ENCODE measurements at regions not wholly inside any gene's neighbourhood (a gene's known extent, or its start where the extent isn't known, plus 50 kb on each side); places are given as distances from the start of the nearest gene placed in this dataset.

DNA sequence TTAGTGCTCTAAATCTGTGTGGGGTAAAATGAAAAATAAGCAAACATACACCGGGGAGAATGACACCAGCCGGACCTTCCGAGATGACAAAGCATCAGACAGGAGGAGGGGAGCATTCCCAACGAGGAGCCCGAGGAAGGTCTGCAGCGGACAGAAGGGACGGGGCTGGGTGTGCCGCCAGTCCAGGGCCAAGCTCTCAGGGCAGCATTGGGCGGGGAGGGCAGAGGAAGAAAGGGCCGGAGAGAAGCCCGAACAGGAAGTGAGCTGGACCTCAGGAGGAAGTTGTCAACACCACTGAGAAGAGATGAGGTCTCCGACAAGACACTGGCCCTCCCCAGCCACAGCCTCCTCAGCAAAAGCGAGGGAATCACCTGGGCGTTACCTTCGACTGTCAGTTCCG is 182.6 kb upstream of the RNF32 start:
- no peaks in the 10 kb centered on the region for H3K27me3 ChIP-seq (ENCODE audit: control insufficient read depth, insufficient read depth, low read length)

DNA sequence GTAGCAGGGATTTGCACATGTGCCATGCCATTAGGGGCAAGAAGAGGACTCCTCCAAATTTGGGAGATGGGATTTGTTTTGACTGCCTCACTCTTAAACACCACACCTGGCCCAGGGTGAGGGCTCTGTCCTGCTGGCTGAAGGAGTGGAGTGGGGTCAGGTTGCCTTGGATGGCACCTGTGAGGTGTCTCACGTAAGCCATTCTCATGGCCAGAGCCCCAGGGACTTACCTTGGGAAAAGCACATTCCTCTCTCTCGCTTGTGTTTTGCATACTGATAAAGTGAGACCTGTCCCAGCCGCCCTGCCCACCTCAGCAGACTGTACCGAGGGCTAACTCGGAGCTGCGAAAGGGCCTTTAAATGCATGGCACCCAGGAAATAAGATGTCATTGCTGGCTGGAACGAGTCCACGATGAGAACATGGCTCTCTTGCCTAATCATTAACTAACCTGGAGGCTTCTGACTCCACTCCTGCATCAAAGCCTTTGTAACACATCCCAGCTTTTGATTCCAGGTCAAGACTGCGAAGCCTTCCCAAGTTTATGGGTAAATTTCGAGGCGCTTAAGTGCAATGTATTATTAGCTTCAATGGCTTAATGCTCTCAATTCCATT is 184.0 kb upstream of the RNF32 start:
- Histone ChIP-seq H3K4me3 (replicated peaks in 1 of 4; ENCODE audit: control extremely low read depth in 1 of 4, insufficient read depth in 1 of 4, low read depth in 3 of 4, low read length in 4 of 4) (no peak overlapping the region), H4K20me1 (ENCODE audit: control insufficient read depth, extremely low read depth, insufficient read depth, low read length) (no peaks in the 10 kb centered on the region), H3K27me3 (ENCODE audit: control insufficient read depth, insufficient read depth, low read length) (no peaks in the 10 kb centered on the region), H3K27ac (ENCODE audit: insufficient read depth, low read length) (no peak overlapping the region), H3K36me3 (ENCODE audit: control insufficient read depth, insufficient read depth, low read length) (no peaks in the 10 kb centered on the region), H3K4me2 (ENCODE audit: extremely low read depth, insufficient read depth, low read length) (no peak overlapping the region), H3K9ac (ENCODE audit: insufficient read depth, low read length) (no peak overlapping the region), H3K4me1 (ENCODE audit: control insufficient read depth, extremely low read depth, insufficient read depth, low read length) (no peaks in the 10 kb centered on the region), H3K9me3 (ENCODE audit: control insufficient read depth, insufficient read depth, low read depth, low read length) (no peaks in the 10 kb centered on the region), H2AFZ (ENCODE audit: low read length) (no peak overlapping the region), H3K79me2 (ENCODE audit: control insufficient read depth, insufficient read depth, low read length) (no peaks in the 10 kb centered on the region)
- no peak for TF ChIP-seq EZH2 (IDR thresholded peaks at IDR 0.05; ENCODE audit: low read length, missing control alignments)
- TF ChIP-seq, protein P1, sequence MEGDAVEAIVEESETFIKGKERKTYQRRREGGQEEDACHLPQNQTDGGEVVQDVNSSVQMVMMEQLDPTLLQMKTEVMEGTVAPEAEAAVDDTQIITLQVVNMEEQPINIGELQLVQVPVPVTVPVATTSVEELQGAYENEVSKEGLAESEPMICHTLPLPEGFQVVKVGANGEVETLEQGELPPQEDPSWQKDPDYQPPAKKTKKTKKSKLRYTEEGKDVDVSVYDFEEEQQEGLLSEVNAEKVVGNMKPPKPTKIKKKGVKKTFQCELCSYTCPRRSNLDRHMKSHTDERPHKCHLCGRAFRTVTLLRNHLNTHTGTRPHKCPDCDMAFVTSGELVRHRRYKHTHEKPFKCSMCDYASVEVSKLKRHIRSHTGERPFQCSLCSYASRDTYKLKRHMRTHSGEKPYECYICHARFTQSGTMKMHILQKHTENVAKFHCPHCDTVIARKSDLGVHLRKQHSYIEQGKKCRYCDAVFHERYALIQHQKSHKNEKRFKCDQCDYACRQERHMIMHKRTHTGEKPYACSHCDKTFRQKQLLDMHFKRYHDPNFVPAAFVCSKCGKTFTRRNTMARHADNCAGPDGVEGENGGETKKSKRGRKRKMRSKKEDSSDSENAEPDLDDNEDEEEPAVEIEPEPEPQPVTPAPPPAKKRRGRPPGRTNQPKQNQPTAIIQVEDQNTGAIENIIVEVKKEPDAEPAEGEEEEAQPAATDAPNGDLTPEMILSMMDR (conservative IDR thresholded peaks at IDR 0.05 in 1 of 2, IDR thresholded peaks at IDR 0.05 in 1 of 2; ENCODE audit: low read depth in 1 of 2, low read length in 2 of 2) = no peak
- no peak for DNase-seq (ENCODE audit: low read depth in 2 of 2)

More for the DNA sequence above, 182.6 kb upstream of the RNF32 start:
- no peak for DNase-seq (ENCODE audit: low read depth in 2 of 2)
- Histone ChIP-seq H3K36me3 (ENCODE audit: control insufficient read depth, insufficient read depth, low read length) (no peaks in the 10 kb centered on the region), H3K9me3 (ENCODE audit: control insufficient read depth, insufficient read depth, low read depth, low read length) (no peaks in the 10 kb centered on the region), H3K4me2 (ENCODE audit: extremely low read depth, insufficient read depth, low read length) (no peak overlapping the region), H3K4me3 (replicated peaks in 1 of 4; ENCODE audit: control extremely low read depth in 1 of 4, insufficient read depth in 1 of 4, low read depth in 3 of 4, low read length in 4 of 4) (no peak overlapping the region), H3K27ac (ENCODE audit: insufficient read depth, low read length) (no peak overlapping the region), H3K9ac (ENCODE audit: insufficient read depth, low read length) (no peak overlapping the region), H3K79me2 (ENCODE audit: control insufficient read depth, insufficient read depth, low read length) (no peaks in the 10 kb centered on the region), H3K4me1 (ENCODE audit: control insufficient read depth, extremely low read depth, insufficient read depth, low read length) (no peaks in the 10 kb centered on the region), H4K20me1 (ENCODE audit: control insufficient read depth, extremely low read depth, insufficient read depth, low read length) (no peaks in the 10 kb centered on the region), H2AFZ (ENCODE audit: low read length) (no peak overlapping the region)
- TF ChIP-seq, protein P1 (conservative IDR thresholded peaks at IDR 0.05 in 1 of 2, IDR thresholded peaks at IDR 0.05 in 1 of 2; ENCODE audit: low read depth in 1 of 2, low read length in 2 of 2) = no peak
- no peak for TF ChIP-seq EZH2 (IDR thresholded peaks at IDR 0.05; ENCODE audit: low read length, missing control alignments)

DNA sequence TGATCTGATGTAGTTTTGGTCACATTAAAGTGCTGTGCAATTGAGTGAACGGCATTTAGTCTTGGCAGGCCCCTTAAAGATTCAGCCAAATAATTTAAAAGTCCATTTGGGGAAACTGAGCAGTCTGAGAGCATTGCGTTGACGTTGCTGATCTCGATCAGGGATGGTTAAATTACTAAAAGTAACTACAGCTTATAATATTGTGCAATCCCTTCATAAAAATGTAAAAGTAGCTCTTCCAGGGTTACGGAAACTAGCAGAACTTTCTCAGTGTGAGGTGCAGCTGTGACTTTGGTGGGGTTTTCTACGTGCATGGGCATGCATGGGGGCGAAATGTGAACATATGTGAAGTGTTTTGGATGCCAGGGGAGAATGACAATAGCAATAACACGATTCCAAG is 184.5 kb upstream of the RNF32 start:
- Histone ChIP-seq H3K79me2 (ENCODE audit: control insufficient read depth, insufficient read depth, low read length) (no peaks in the 10 kb centered on the region), H2AFZ (ENCODE audit: low read length) (no peak overlapping the region), H3K27ac (ENCODE audit: insufficient read depth, low read length) (no peak overlapping the region), H3K4me2 (ENCODE audit: extremely low read depth, insufficient read depth, low read length) (no peak overlapping the region), H3K27me3 (ENCODE audit: control insufficient read depth, insufficient read depth, low read length) (no peaks in the 10 kb centered on the region), H3K4me1 (ENCODE audit: control insufficient read depth, extremely low read depth, insufficient read depth, low read length) (no peaks in the 10 kb centered on the region), H3K36me3 (ENCODE audit: control insufficient read depth, insufficient read depth, low read length) (no peaks in the 10 kb centered on the region), H4K20me1 (ENCODE audit: control insufficient read depth, extremely low read depth, insufficient read depth, low read length) (no peaks in the 10 kb centered on the region), H3K9ac (ENCODE audit: insufficient read depth, low read length) (no peak overlapping the region), H3K4me3 (replicated peaks in 1 of 4; ENCODE audit: control extremely low read depth in 1 of 4, insufficient read depth in 1 of 4, low read depth in 3 of 4, low read length in 4 of 4) (no peak overlapping the region), H3K9me3 (ENCODE audit: control insufficient read depth, insufficient read depth, low read depth, low read length) (no peaks in the 10 kb centered on the region)
- no peak for DNase-seq (ENCODE audit: low read depth in 2 of 2)
- TF ChIP-seq, protein P1 (conservative IDR thresholded peaks at IDR 0.05 in 1 of 2, IDR thresholded peaks at IDR 0.05 in 1 of 2; ENCODE audit: low read depth in 1 of 2, low read length in 2 of 2) = no peak
- TF ChIP-seq EZH2 (IDR thresholded peaks at IDR 0.05; ENCODE audit: low read length, missing control alignments) = no peak
